Head of caudate nucleus (tissue), 42 donors: ENCODE measurements at regions not wholly inside any gene's neighbourhood (a gene's known extent, or its start where the extent isn't known, plus 50 kb on each side); places are given as distances from the start of the nearest gene placed in this dataset.
"Not testable (repeated sequence)": the region's sequence is repeated elsewhere in the genome, so short reads cannot be mapped to it uniquely, and the experiment has no call there.

ENCODE experiments used
- DNase-seq, 42 donors: peaks; one replicate each; pipeline versions ENCODE4 v3.0.0 to v3.0.0-alpha.2; 2020 to 2021; ENCODE audit warnings: mixed read lengths in 7 of 42
- intact Hi-C: fragments of 100-400 bp; cut with DNase I; formaldehyde crosslinking; loops from one replicate; pipeline ENCODE4 v1.15.0; 2022

GRCh38 chrX:1105671-1106419, 106.6 kb downstream of the CRLF2 start:
- intact Hi-C loops: no loop called here
- peak in 1 of 42 donors; percentile 26 for DNase-seq

GRCh38 chrX:1105031-1105430, 107.4 kb downstream of the CRLF2 start:
- peak in 2 of 42 donors; percentile 19 to 25 for DNase-seq
- intact Hi-C loops: not testable (repeated sequence)

- DNase-seq: peak in 1 of 42 donors; percentile 7
- intact Hi-C loops: no loop called here
These were observed 109.1 kb downstream of the CRLF2 start for GRCh38 chrX:1103360-1103759.

GRCh38 chrX:1102786-1103185, 109.7 kb downstream of the CRLF2 start:
- intact Hi-C loops: no loop called here
- peak in 1 of 42 donors; percentile 3 for DNase-seq

GRCh38 chrX:1102221-1102620, 110.2 kb downstream of the CRLF2 start:
- intact Hi-C loops, DNase-seq: not testable (repeated sequence)

- no peak for DNase-seq
- intact Hi-C loops: no loop called here
These were observed 113.2 kb downstream of the CRLF2 start for GRCh38 chrX:1099146-1099770.

- intact Hi-C loops: no loop called here
- DNase-seq: no peak
These were observed 115.1 kb downstream of the CRLF2 start for GRCh38 chrX:1097328-1097727.

GRCh38 chrX:1094566-1095333, 117.7 kb downstream of the CRLF2 start:
- no peak for DNase-seq
- intact Hi-C loops: no loop called here

GRCh38 chrX:1093586-1094421, 118.6 kb downstream of the CRLF2 start:
- peak in 1 of 42 donors; percentile 9 for DNase-seq
- intact Hi-C loops: no loop called here

GRCh38 chrX:1093121-1093520, 119.3 kb downstream of the CRLF2 start:
- intact Hi-C loops: no loop called here
- DNase-seq: peak in 10 of 42 donors; percentile 3 to 47 (median 14)

GRCh38 chrX:1086444-1087409, 125.7 kb downstream of the CRLF2 start:
- intact Hi-C loops: no loop called here

GRCh38 chrX:1085871-1086270, 126.6 kb downstream of the CRLF2 start:
- intact Hi-C loops, DNase-seq: not testable (repeated sequence)

More at GRCh38 chrX:1086444-1087409, 125.7 kb downstream of the CRLF2 start:
- DNase-seq: no peak

- intact Hi-C loops: no loop called here
- no peak for DNase-seq
These were observed 127.8 kb downstream of the CRLF2 start for GRCh38 chrX:1084689-1085088.

GRCh38 chrX:1076871-1077651, 135.4 kb downstream of the CRLF2 start:
- intact Hi-C loops: no loop called here
- DNase-seq: peak in 31 of 42 donors; percentile 11 to 63 (median 33)

GRCh38 chrX:1075741-1076140, 136.7 kb downstream of the CRLF2 start:
- DNase-seq: no peak
- intact Hi-C loops: no loop called here

- DNase-seq: no peak
- intact Hi-C loops: no loop called here
These were observed 137.3 kb downstream of the CRLF2 start for GRCh38 chrX:1075156-1075555.

GRCh38 chrX:1074755-1075154, 137.7 kb downstream of the CRLF2 start:
- no peak for DNase-seq
- intact Hi-C loops: no loop called here
